Activated T-helper 17 cell treated with anti-CD3 and anti-CD28 coated beads, Interleukin-2, amount 50 U/mL, for 72 hours (primary cell): ENCODE measurements at regions not wholly inside any gene's neighbourhood (a gene's known extent, or its start where the extent isn't known, plus 50 kb on each side); places are given as distances from the start of the nearest gene placed in this dataset.
"Not testable (repeated sequence)": the region's sequence is repeated elsewhere in the genome, so short reads cannot be mapped to it uniquely, and the experiment has no call there.

Source experiments
- ATAC-seq: fragments of 150-1000 bp; cut with Tn5 transposase; replicated peaks from 2 replicates; pipeline ENCODE4 v1.10.0; 2021; ENCODE audit warnings: mild to moderate bottlenecking, moderate library complexity
- H3K27ac Mint-ChIP-seq: one replicate; pipeline ENCODE4 v1.8.0; 2022; ENCODE audit warnings: mixed read lengths
- H3K27me3 Mint-ChIP-seq: one replicate; pipeline ENCODE4 v1.8.0; 2022; ENCODE audit warnings: mixed read lengths
- H3K36me3 Mint-ChIP-seq: one replicate; pipeline ENCODE4 v1.8.0; 2022; ENCODE audit warnings: low read depth, mild to moderate bottlenecking, mixed read lengths
- H3K4me1 Mint-ChIP-seq: one replicate; pipeline ENCODE4 v1.8.0; 2022; ENCODE audit warnings: mixed read lengths
- H3K4me3 Mint-ChIP-seq: one replicate; pipeline ENCODE4 v1.8.0; 2022; ENCODE audit warnings: mild to moderate bottlenecking, mixed read lengths
- H3K9me3 Mint-ChIP-seq: one replicate; pipeline ENCODE4 v1.8.0; 2022; ENCODE audit warnings: mixed read lengths

GRCh38 chr12:83958997-83959396, 953.6 kb downstream of the SLC6A15 start:
- H3K36me3 Mint-ChIP-seq: no peaks in the 10 kb centered on the region
- no peaks in the 10 kb centered on the region for H3K9me3 Mint-ChIP-seq
- H3K4me3 Mint-ChIP-seq: no peak overlapping the region
- no peak overlapping the region for H3K27ac Mint-ChIP-seq
- H3K27me3 Mint-ChIP-seq: no peaks in the 10 kb centered on the region
- peak; percentile 29 for ATAC-seq
- no peaks in the 10 kb centered on the region for H3K4me1 Mint-ChIP-seq

- H3K4me1 Mint-ChIP-seq: no peaks in the 10 kb centered on the region
- H3K4me3 Mint-ChIP-seq: no peak overlapping the region
- no peak overlapping the region for H3K27ac Mint-ChIP-seq
- no peak for ATAC-seq
- H3K36me3 Mint-ChIP-seq: no peaks in the 10 kb centered on the region
- peaks cover 5% of the 10 kb centered on the region for H3K9me3 Mint-ChIP-seq
- H3K27me3 Mint-ChIP-seq: no peaks in the 10 kb centered on the region
Observed at GRCh38 chr12:83954956-83955601, 957.5 kb downstream of the SLC6A15 start.

- H3K27me3 Mint-ChIP-seq: no peaks in the 10 kb centered on the region
Observed at GRCh38 chr12:83954071-83954789, 958.4 kb downstream of the SLC6A15 start.

GRCh38 chr12:83945871-83946270, 966.7 kb downstream of the SLC6A15 start:
- H3K4me1 Mint-ChIP-seq: no peaks in the 10 kb centered on the region
- H3K4me3 Mint-ChIP-seq: no peak overlapping the region
- no peak overlapping the region for H3K27ac Mint-ChIP-seq
- H3K27me3 Mint-ChIP-seq: no peaks in the 10 kb centered on the region
- H3K9me3 Mint-ChIP-seq: peaks cover 6% of the 10 kb centered on the region
- H3K36me3 Mint-ChIP-seq: no peaks in the 10 kb centered on the region
- ATAC-seq: no peak

More at GRCh38 chr12:83954071-83954789, 958.4 kb downstream of the SLC6A15 start:
- Mint-ChIP-seq H3K9me3 (peaks cover 6% of the 10 kb centered on the region), H3K4me3 (no peak overlapping the region), H3K4me1 (no peaks in the 10 kb centered on the region), H3K36me3 (no peaks in the 10 kb centered on the region), H3K27ac (no peak overlapping the region)
- no peak for ATAC-seq

GRCh38 chr12:83939718-83940117, 972.9 kb downstream of the SLC6A15 start:
- H3K36me3 Mint-ChIP-seq: no peaks in the 10 kb centered on the region
- no peaks in the 10 kb centered on the region for H3K4me1 Mint-ChIP-seq
- no peak for ATAC-seq
- H3K27ac Mint-ChIP-seq: no peak overlapping the region
- no peaks in the 10 kb centered on the region for H3K9me3 Mint-ChIP-seq
- no peak overlapping the region for H3K4me3 Mint-ChIP-seq
- no peaks in the 10 kb centered on the region for H3K27me3 Mint-ChIP-seq

- Mint-ChIP-seq H3K27ac (no peak overlapping the region), H3K4me1 (no peaks in the 10 kb centered on the region), H3K9me3 (no peaks in the 10 kb centered on the region), H3K27me3 (no peaks in the 10 kb centered on the region), H3K36me3 (no peaks in the 10 kb centered on the region), H3K4me3 (no peak overlapping the region)
- no peak for ATAC-seq
Observed at GRCh38 chr12:83933615-83934014, 979.0 kb downstream of the SLC6A15 start.

GRCh38 chr12:83932011-83932410, 980.6 kb downstream of the SLC6A15 start:
- H3K4me3 Mint-ChIP-seq: no peak overlapping the region
- ATAC-seq: no peak
- no peaks in the 10 kb centered on the region for H3K4me1 Mint-ChIP-seq
- H3K27ac Mint-ChIP-seq: no peak overlapping the region
- no peaks in the 10 kb centered on the region for H3K27me3 Mint-ChIP-seq
- H3K36me3 Mint-ChIP-seq: no peaks in the 10 kb centered on the region
- no peaks in the 10 kb centered on the region for H3K9me3 Mint-ChIP-seq

- no peaks in the 10 kb centered on the region for H3K4me1 Mint-ChIP-seq
- H3K4me3 Mint-ChIP-seq: no peak overlapping the region
- H3K36me3 Mint-ChIP-seq: no peaks in the 10 kb centered on the region
- H3K27me3 Mint-ChIP-seq: no peaks in the 10 kb centered on the region
- H3K27ac Mint-ChIP-seq: no peak overlapping the region
- ATAC-seq: no peak
- H3K9me3 Mint-ChIP-seq: no peaks in the 10 kb centered on the region
Observed at GRCh38 chr12:83931451-83931850, 981.1 kb downstream of the SLC6A15 start.

- not testable (repeated sequence) for H3K4me3 Mint-ChIP-seq, H3K4me1 Mint-ChIP-seq, H3K9me3 Mint-ChIP-seq, H3K27me3 Mint-ChIP-seq, ATAC-seq, H3K36me3 Mint-ChIP-seq, H3K27ac Mint-ChIP-seq
Observed at GRCh38 chr12:83929792-83930191, 982.8 kb downstream of the SLC6A15 start.

GRCh38 chr12:83920821-83921547, 991.6 kb downstream of the SLC6A15 start:
- H3K4me1 Mint-ChIP-seq: no peaks in the 10 kb centered on the region
- no peak overlapping the region for H3K4me3 Mint-ChIP-seq
- ATAC-seq: no peak
- H3K36me3 Mint-ChIP-seq: no peaks in the 10 kb centered on the region
- no peak overlapping the region for H3K27ac Mint-ChIP-seq
- H3K27me3 Mint-ChIP-seq: no peaks in the 10 kb centered on the region
- no peaks in the 10 kb centered on the region for H3K9me3 Mint-ChIP-seq

- Mint-ChIP-seq H3K4me1 (no peaks in the 10 kb centered on the region), H3K27ac (no peak overlapping the region), H3K27me3 (no peaks in the 10 kb centered on the region), H3K36me3 (no peaks in the 10 kb centered on the region), H3K4me3 (no peak overlapping the region), H3K9me3 (no peaks in the 10 kb centered on the region)
- ATAC-seq: no peak
Observed at GRCh38 chr12:83919081-83919480, 993.5 kb downstream of the SLC6A15 start.

GRCh38 chr12:83904175-83904574, 1008.4 kb downstream of the SLC6A15 start:
- Mint-ChIP-seq H3K27me3 (no peaks in the 10 kb centered on the region), H3K4me3 (no peak overlapping the region), H3K36me3 (no peaks in the 10 kb centered on the region), H3K9me3 (no peaks in the 10 kb centered on the region), H3K4me1 (no peaks in the 10 kb centered on the region), H3K27ac (no peak overlapping the region)
- no peak for ATAC-seq

GRCh38 chr12:83896416-83896815, 1016.2 kb downstream of the SLC6A15 start:
- H3K27ac Mint-ChIP-seq: no peak overlapping the region
- no peaks in the 10 kb centered on the region for H3K4me1 Mint-ChIP-seq
- no peak overlapping the region for H3K4me3 Mint-ChIP-seq
- ATAC-seq: no peak
- no peaks in the 10 kb centered on the region for H3K36me3 Mint-ChIP-seq
- H3K9me3 Mint-ChIP-seq: no peaks in the 10 kb centered on the region
- H3K27me3 Mint-ChIP-seq: no peaks in the 10 kb centered on the region

- H3K36me3 Mint-ChIP-seq: no peaks in the 10 kb centered on the region
- H3K27ac Mint-ChIP-seq: no peak overlapping the region
- H3K27me3 Mint-ChIP-seq: no peaks in the 10 kb centered on the region
- ATAC-seq: no peak
- H3K4me1 Mint-ChIP-seq: no peaks in the 10 kb centered on the region
- H3K9me3 Mint-ChIP-seq: no peaks in the 10 kb centered on the region
- no peak overlapping the region for H3K4me3 Mint-ChIP-seq
Observed at GRCh38 chr12:83893101-83893500, 1019.5 kb downstream of the SLC6A15 start.

- H3K27ac Mint-ChIP-seq: no peak overlapping the region
Observed at GRCh38 chr12:83889745-83890144, 1022.9 kb downstream of the SLC6A15 start.

More at GRCh38 chr12:83889745-83890144, 1022.9 kb downstream of the SLC6A15 start:
- H3K9me3 Mint-ChIP-seq: no peaks in the 10 kb centered on the region
- H3K4me3 Mint-ChIP-seq: no peak overlapping the region
- no peaks in the 10 kb centered on the region for H3K4me1 Mint-ChIP-seq
- H3K27me3 Mint-ChIP-seq: no peaks in the 10 kb centered on the region
- ATAC-seq: no peak
- no peaks in the 10 kb centered on the region for H3K36me3 Mint-ChIP-seq
